ENCODE measurements at regions not wholly inside any gene's neighbourhood (a gene's known extent, or its start where the extent isn't known, plus 50 kb on each side); places are given as distances from the start of the nearest gene placed in this dataset.

GRCh38 chr14:29489911-29490425 lies 437.7 kb downstream of the PRKD1 start:
- DNase-seq (ENCODE audit: low read depth in 1 of 2, low spot score in 2 of 2), result no peak
- H3K36me3 ChIP-seq (ENCODE audit: control insufficient read depth in 2 of 4, insufficient read depth in 4 of 4, low read length in 3 of 4), result no peaks in the 10 kb centered on the region
- H3K56ac ChIP-seq (replicated peaks; ENCODE audit: insufficient read length, low read depth, low read length), result no peak overlapping the region
- H3K27me3 ChIP-seq (replicated peaks in 1 of 4; ENCODE audit: control insufficient read depth in 3 of 4, extremely low read depth in 1 of 4, insufficient read depth in 3 of 4, low read length in 3 of 4), result no peaks in the 10 kb centered on the region
- H3K79me1 ChIP-seq (ENCODE audit: low read depth, low read length), result no peaks in the 10 kb centered on the region
- no peak overlapping the region for H4K5ac ChIP-seq (ENCODE audit: insufficient read length, low read depth, low read length)
- H4K20me1 ChIP-seq (replicated peaks in 1 of 2; ENCODE audit: control insufficient read depth in 1 of 2, insufficient read depth in 2 of 2, low read length in 2 of 2), result no peaks in the 10 kb centered on the region
- no peak overlapping the region for H2BK12ac ChIP-seq (ENCODE audit: low read depth, low read length)
- no peak overlapping the region for H3K4me2 ChIP-seq (ENCODE audit: insufficient read depth in 1 of 2, low read depth in 2 of 2, low read length in 2 of 2)
- H3K4me1 ChIP-seq (replicated peaks in 1 of 4; ENCODE audit: control insufficient read depth in 3 of 4, insufficient read depth in 4 of 4, low read length in 3 of 4), result no peaks in the 10 kb centered on the region; a peak in 1 of 7 replicates
- H3K9ac ChIP-seq (replicated peaks in 1 of 4; ENCODE audit: extremely low read depth in 1 of 4, low read depth in 3 of 4, low read length in 3 of 4), result no peak overlapping the region
- FAIRE-seq, result no peak
- no peaks in the 10 kb centered on the region for H3K79me2 ChIP-seq (ENCODE audit: control insufficient read depth in 1 of 2, insufficient read depth in 2 of 2, low read length in 2 of 2)
- H2AK5ac ChIP-seq (ENCODE audit: low read depth, low read length), result no peak overlapping the region
- no peak overlapping the region for H3K4me3 ChIP-seq (ENCODE audit: extremely low read depth in 1 of 4, insufficient read depth in 2 of 4, low read depth in 3 of 4, low read length in 4 of 4)
- no peak overlapping the region for H2BK20ac ChIP-seq (ENCODE audit: low read length)
- H3K23me2 ChIP-seq (ENCODE audit: low read depth, low read length), result no peaks in the 10 kb centered on the region
- 87% methylated on average over 4 of the region's 4 CpGs; no CpG with 5 or more reads in 1 of the 2 experiments for WGBS, 2 experiments (ENCODE audit: extremely low coverage in 1 of 2, insufficient coverage in 1 of 2, insufficient read length in 1 of 2, insufficient replicate concordance in 2 of 2, low coverage in 1 of 2, low lambda C conversion rate in 2 of 2, missing lambda C conversion rate in 1 of 2)
- no peak overlapping the region for H2AFZ ChIP-seq (ENCODE audit: low read length)
- no peaks in the 10 kb centered on the region for H3K9me3 ChIP-seq (ENCODE audit: insufficient read depth in 2 of 2, low read depth in 1 of 2, low read length in 1 of 2)
- ChIA-PET POLR2A (ENCODE audit: partially characterized antibody) (no interaction called here), CTCF (ENCODE audit: partially characterized antibody) (interaction anchor here (0.8 to 2.0 kb wide), 2 partner anchors 12 to 735 kb away, joined by 3 to 6 read pairs; no protein-coding TSS in a partner anchor)
- no peak overlapping the region for H3K4ac ChIP-seq (replicated peaks; ENCODE audit: insufficient read length, low read depth, low read length)
- H2BK5ac ChIP-seq (ENCODE audit: low read depth, low read length), result no peak overlapping the region
- no peak overlapping the region for H3K18ac ChIP-seq (ENCODE audit: extremely low read depth, low read length)
- no peak overlapping the region for H2BK15ac ChIP-seq (ENCODE audit: low read length)
- H2BK120ac ChIP-seq (replicated peaks; ENCODE audit: low read depth, low read length), result no peak overlapping the region
- no peak overlapping the region for H3K14ac ChIP-seq (ENCODE audit: insufficient read length)
- no peak overlapping the region for H4K91ac ChIP-seq (replicated peaks; ENCODE audit: insufficient read length, low read length)
- no peak overlapping the region for H3K27ac ChIP-seq (ENCODE audit: low read depth, low read length)
- no peak overlapping the region for H4K8ac ChIP-seq (ENCODE audit: extremely low read depth, insufficient read depth, low read length)
- no peak overlapping the region for H3K23ac ChIP-seq (ENCODE audit: insufficient read length)
- TF ChIP-seq KDM1A (IDR thresholded peaks at IDR 0.05; ENCODE audit: borderline replicate concordance, low read length) (no peak), JUN (IDR thresholded peaks at IDR 0.05; ENCODE audit: low read depth, low read length) (no peak), BCL11A (IDR thresholded peaks at IDR 0.05; ENCODE audit: low read depth in 2 of 2, low read length in 2 of 2) (no peak)
